ENCODE measurements at regions not wholly inside any gene's neighbourhood (a gene's known extent, or its start where the extent isn't known, plus 50 kb on each side); places are given as distances from the start of the nearest gene placed in this dataset.

GRCh38 chr6:91428296-91428695 lies 841.4 kb upstream of the MAP3K7 start:
- no peak for DNase-seq (ENCODE audit: low read depth, low spot score)

DNA sequence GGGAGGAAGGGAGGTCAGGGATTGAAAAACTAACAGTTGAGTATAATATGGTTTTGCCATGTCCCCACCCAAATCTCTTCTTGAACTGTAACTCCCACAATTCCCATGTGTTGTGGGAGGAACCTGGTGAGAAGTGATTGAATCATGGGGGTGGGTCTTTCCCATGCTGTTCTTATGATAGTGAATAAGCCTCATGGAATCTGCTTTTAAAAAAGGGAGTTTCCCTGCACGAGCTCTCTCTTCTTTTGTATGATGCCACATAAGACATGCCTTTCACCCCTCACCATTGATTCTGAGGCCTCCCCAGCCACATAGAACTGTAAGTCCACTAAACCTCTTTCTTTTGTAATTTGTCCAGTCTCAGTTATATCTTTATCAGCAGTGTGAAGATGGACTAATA lies 833.4 kb upstream of the MAP3K7 start:
- no peak for DNase-seq (ENCODE audit: low read depth, low spot score)

- no peak for DNase-seq (ENCODE audit: low read depth, low spot score)
Observed at GRCh38 chr6:91415031-91415605, 828.2 kb upstream of the MAP3K7 start.

- no peak for DNase-seq (ENCODE audit: low read depth, low spot score)
Observed at GRCh38 chr6:91412532-91412931, 825.7 kb upstream of the MAP3K7 start.

DNA sequence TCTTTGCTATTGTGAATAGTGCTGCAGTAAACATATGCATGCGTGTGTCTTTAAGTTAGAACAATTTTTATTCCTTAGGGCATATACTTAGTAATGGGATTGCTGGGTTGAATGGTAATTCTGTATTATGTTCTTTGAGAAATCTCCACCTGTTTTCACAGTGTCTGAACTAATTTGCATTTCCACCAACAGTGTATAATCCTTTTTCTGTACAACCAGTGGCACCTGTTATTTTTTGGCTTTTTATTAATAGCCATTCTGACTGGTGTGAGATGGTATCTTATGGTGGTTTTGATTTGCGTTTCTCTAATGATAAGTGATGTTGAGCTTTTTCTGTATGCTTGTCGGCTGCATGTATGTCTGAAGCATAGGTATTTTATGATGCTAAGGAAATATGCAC lies 820.8 kb upstream of the MAP3K7 start:
- no peak for DNase-seq (ENCODE audit: low read depth, low spot score)

DNA sequence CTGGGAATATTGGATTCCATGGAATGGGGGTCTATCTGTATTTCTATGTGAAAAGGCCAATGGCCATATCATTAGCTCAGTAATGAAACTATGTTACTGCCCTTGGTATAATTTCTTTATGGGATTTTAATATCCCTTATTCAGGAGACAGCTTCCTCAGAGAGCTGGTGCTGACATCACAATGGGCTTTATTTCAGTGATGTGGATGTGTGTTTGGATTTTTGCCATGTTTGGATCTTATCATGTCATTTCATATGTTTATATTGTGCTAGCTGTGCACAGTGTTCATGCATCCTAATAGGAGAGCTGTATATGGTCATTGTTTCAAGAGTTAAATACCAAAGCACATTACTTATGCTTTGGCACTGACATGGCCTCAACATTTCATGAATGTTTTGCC lies 806.1 kb upstream of the MAP3K7 start:
- no peak for DNase-seq (ENCODE audit: low read depth, low spot score)

- peak; percentile 69 for DNase-seq (ENCODE audit: low read depth, low spot score)
Observed at GRCh38 chr6:91387290-91388059, 800.6 kb upstream of the MAP3K7 start.

DNA sequence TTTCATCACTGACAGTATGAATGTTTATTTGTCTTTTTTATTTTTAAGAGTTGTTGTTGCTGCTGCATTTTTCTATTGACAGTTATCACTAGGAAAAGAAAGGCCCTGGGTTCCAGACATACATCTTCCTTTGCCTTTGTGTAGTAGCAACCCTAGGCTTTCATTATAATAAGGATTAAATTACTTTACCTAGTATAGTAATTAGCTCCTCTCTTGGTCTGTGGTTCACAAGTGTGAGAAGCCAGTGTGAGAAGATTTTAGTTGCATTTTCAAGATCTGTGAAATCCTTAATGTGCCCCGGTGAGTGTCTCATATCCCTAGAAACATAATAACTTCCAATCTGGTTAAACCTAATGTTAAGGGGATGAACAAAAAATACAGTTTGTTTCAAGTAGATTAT lies 799.3 kb upstream of the MAP3K7 start:
- DNase-seq (ENCODE audit: low read depth, low spot score): no peak

DNA sequence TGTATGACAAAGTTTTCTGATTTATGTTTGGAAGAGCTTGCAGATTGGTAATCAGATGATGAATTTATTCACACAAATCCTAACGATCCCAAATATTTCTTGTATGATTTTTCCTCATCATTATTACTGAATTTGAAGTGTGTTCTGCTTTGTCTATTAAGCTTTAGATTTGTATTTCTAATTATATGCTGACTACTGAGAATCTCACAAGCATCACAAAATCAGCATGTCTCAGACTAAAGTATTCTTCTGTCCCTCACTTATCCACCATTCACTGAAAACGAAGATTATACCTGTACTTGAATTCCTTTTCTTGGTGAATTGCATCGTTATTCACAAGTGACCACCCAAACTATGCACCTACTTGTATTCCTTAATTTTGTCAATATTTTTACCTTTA lies 796.3 kb upstream of the MAP3K7 start:
- DNase-seq (ENCODE audit: low read depth, low spot score): no peak

DNA sequence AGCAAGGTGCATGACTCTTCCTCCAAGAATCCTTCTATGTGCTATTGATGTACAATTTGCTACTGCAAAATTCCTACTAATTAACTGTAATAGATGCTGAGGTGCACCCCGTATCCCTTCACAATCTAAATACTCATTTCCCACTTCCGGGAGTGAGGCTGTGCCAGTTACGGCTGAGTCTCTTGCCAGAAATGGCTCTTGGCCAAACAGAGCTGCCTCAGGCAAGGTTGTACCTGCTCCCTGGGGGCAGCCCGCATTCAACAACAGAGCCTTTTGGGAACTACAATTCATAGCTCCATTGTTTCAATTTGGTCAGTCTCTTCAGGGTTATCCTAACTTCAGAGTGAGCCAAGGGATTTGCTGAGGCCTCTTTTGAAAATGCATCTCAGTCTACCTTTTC lies 789.8 kb upstream of the MAP3K7 start:
- DNase-seq (ENCODE audit: low read depth, low spot score): peak; percentile 16

- peak; percentile 47 for DNase-seq (ENCODE audit: low read depth, low spot score)
Observed at GRCh38 chr6:91366781-91367180, 779.9 kb upstream of the MAP3K7 start.

DNA sequence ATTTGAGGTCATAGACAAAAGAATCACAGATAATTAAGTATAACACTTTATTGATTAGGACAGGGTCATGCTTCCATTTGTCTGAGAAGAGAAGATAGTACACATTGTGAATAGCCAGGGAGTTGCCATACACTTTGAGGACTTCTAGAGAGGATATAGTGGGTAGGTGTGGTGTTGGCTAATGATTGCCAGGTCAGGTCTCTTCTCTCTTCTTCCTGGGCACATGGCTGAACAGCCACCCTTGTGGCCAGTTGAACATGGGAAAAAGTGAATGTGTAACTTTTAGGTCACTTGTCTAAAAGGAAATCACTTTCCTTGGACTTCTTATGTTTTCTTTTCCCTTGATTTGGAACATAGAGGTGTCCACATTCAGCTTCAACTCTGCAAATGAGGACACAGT lies 772.1 kb upstream of the MAP3K7 start:
- no peak for DNase-seq (ENCODE audit: low read depth, low spot score)

- no peak for DNase-seq (ENCODE audit: low read depth, low spot score)
Observed at GRCh38 chr6:91352878-91353277, 766.0 kb upstream of the MAP3K7 start.

DNA sequence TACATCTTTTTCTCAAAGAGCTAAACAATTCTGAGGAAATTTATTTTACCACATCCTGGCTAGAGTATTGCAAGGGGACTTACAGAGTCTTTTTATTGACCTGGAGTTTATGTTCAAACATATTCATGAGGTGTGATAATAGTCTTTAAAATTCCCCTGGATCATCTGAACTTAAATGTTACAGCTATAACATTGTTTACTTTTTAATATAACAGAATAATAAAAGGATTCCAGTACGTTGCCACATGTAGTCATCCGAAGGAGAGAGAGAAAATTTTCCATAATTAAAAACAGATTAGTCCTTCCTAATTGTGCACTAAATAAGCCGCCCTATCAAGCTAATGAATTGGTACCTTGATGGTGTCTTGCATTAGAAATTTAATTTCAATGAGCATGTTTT lies 765.4 kb upstream of the MAP3K7 start:
- DNase-seq (ENCODE audit: low read depth, low spot score): no peak

DNA sequence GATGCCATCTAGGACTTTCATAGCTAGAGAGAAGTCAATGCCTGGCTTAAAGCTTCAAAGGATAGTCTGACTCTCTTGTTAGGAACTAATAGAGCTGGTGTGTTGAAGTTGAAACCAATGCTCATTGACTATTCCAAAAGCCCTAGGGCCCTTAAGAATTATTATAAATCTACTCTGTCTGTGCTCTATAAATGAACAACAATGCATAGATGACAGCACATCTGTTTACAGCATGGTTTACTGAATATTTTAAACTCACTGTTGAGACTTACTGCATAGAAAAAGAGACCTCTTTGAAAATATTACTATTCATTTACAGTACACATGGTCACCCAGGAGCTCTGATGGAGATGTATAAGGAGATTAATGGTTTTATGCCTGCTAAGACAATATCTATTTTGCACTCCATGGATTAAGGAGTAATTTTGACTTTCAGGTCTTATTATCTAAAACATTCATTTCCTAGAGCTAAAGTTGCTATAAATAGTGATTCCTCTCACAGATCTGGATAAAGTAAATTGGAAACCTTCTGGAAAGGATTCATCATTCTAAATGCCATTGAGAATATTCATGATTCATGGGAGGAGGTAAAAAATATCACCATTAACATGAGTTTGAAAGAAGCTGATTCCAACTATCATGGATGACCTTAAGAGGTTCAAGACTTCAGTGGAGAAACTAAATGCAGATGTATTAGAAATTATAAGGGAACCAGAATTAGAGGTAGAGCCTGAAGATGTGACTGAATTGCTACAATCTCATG lies 763.5 kb upstream of the MAP3K7 start:
- no peak for DNase-seq (ENCODE audit: low read depth, low spot score)

- peak; percentile 49 for DNase-seq (ENCODE audit: low read depth, low spot score)
Observed at GRCh38 chr6:91341473-91341872, 754.6 kb upstream of the MAP3K7 start.

DNA sequence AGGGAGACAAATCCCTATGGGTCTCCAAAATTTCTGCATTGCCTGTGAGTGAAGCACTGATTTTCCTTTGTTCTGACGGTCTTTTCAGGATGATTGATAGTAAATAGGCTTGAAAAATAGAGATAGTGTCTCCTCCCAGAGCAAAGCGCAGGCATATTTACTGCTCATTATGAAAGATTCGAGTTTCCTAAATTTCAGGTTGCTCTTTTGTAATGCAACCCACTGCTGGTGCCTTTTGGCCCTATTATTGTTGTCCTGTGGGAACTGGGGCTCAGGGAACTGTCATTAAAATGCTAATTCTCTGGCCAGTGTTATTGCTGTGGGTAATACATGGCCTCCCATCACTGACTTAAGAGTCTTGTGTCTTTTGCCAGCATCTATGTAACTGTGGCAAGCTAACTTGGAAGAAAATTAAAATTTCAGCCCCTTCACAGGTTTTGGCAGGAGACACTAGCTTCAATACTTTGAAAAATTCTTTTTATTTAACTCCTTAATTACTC lies 754.1 kb upstream of the MAP3K7 start:
- DNase-seq (ENCODE audit: low read depth, low spot score): peak; percentile 14

DNA sequence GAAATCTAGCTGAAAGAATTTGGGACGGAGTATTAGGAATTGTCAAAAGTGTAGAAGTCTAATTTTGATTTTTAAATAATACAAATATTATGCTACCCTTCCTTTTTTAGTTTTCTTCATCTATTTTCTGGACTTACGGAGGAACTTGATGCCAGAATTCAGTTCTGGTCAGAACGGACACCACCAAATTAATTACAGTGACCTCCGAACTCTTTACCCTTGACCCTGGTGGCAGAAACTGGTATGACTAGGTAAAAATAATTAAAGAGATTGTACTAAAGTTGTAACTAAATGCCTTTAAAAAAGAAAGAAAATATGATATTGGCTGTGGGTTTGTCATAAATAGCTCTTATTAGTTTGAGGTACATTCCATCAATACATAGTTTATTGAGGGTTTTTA lies 751.1 kb upstream of the MAP3K7 start:
- DNase-seq (ENCODE audit: low read depth, low spot score): no peak

DNA sequence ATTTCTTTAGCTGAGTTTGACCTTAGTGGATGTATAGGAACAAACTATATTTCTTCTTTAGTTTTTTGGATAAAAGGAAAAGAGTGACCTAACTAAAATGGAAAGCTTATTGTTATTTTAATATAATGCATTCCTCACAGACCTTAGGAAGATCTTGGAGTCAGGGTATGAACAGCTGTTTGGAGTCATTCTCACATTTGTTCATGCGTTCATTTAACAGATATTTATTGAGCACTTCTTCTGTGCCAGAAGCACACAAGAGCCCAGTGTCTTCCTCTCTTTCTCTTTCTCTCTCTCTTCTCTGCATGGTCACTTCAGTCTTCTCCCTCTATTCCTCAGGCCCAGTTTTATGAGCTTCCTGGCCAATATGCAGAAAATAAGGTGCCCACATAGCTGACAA lies 744.0 kb upstream of the MAP3K7 start:
- no peak for DNase-seq (ENCODE audit: low read depth, low spot score)

DNA sequence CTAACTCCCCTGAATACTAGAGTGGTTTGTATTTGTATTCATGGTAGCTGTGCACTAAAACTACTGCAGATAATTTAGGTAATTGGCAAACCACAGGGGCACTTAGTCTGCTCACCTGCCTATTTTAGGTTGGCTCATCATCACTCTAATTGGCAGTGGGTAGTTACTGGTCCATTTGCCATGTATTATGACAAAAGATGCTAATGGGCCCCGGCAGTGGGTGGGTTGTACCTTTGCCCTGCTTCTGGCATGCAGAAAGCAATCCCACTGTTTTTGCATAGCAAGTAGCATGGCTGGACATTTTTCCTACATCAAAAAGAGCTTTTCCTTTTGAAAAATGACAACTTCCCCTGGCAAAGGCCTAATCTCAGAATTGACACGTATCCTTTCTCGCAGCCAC lies 741.4 kb upstream of the MAP3K7 start:
- DNase-seq (ENCODE audit: low read depth, low spot score): no peak

DNA sequence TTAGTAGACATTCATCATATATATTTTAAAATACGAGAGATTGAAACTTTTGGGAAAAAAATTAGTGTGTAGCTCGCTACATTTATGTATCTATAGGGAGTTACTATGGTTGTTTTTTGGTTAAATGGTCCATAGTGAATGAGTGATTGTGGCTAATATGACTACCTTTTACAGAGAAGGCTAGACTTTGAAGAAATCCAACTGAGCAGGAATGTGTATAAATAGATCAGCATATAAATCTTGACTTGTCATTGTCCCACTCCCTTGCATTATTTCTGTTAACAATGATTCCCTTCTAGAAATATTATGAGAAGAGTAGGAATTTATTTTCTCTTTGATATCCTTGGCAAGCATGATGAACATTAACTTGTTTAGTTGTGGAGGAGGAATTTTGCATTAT lies 737.8 kb upstream of the MAP3K7 start:
- DNase-seq (ENCODE audit: low read depth, low spot score): no peak

- no peak for DNase-seq (ENCODE audit: low read depth, low spot score)
Observed at GRCh38 chr6:91317984-91318383, 731.1 kb upstream of the MAP3K7 start.

All from ELF-1 (cell line).